ENCODE measurements at regions not wholly inside any gene's neighbourhood (a gene's known extent, or its start where the extent isn't known, plus 50 kb on each side); places are given as distances from the start of the nearest gene placed in this dataset.

- no peaks in the 10 kb centered on the region for H3K27me3 Mint-ChIP-seq (ENCODE audit: insufficient read depth)
- H3K36me3 Mint-ChIP-seq (ENCODE audit: low read depth): no peaks in the 10 kb centered on the region
- no peak for DNase-seq (ENCODE audit: low spot score)
- no peak overlapping the region for H3K27ac Mint-ChIP-seq
- H3K4me3 Mint-ChIP-seq: no peak overlapping the region
- intact Hi-C loops (cut with micrococcal nuclease): no loop called here
- no peaks in the 10 kb centered on the region for H3K4me1 Mint-ChIP-seq (ENCODE audit: low read depth)
- no peaks in the 10 kb centered on the region for H3K9me3 Mint-ChIP-seq
These were observed 106.9 kb downstream of the GATA6 start for GRCh38 chr18:22276334-22276713.

GRCh38 chr18:22275706-22276333, 106.4 kb downstream of the GATA6 start:
- no peak for DNase-seq (ENCODE audit: low spot score)
- Mint-ChIP-seq H3K4me3 (no peak overlapping the region), H3K4me1 (ENCODE audit: low read depth) (no peaks in the 10 kb centered on the region), H3K36me3 (ENCODE audit: low read depth) (no peaks in the 10 kb centered on the region), H3K27me3 (ENCODE audit: insufficient read depth) (no peaks in the 10 kb centered on the region), H3K9me3 (no peaks in the 10 kb centered on the region), H3K27ac (no peak overlapping the region)
- intact Hi-C loops (cut with micrococcal nuclease): no loop called here

GRCh38 chr18:22273101-22274039, 104.0 kb downstream of the GATA6 start:
- Mint-ChIP-seq H3K27ac (no peak overlapping the region), H3K9me3 (no peaks in the 10 kb centered on the region), H3K36me3 (ENCODE audit: low read depth) (no peaks in the 10 kb centered on the region), H3K27me3 (ENCODE audit: insufficient read depth) (no peaks in the 10 kb centered on the region), H3K4me3 (no peak overlapping the region), H3K4me1 (ENCODE audit: low read depth) (no peaks in the 10 kb centered on the region)
- intact Hi-C loops (cut with micrococcal nuclease): no loop called here
- no peak for DNase-seq (ENCODE audit: low spot score)

GRCh38 chr18:22272242-22272641, 102.9 kb downstream of the GATA6 start:
- Mint-ChIP-seq H3K4me1 (ENCODE audit: low read depth) (no peaks in the 10 kb centered on the region), H3K27ac (no peak overlapping the region), H3K36me3 (ENCODE audit: low read depth) (no peaks in the 10 kb centered on the region), H3K4me3 (no peak overlapping the region), H3K9me3 (no peaks in the 10 kb centered on the region), H3K27me3 (ENCODE audit: insufficient read depth) (no peaks in the 10 kb centered on the region)
- intact Hi-C loops (cut with micrococcal nuclease): no loop called here
- DNase-seq (ENCODE audit: low spot score): no peak

- Mint-ChIP-seq H3K27ac (no peak overlapping the region), H3K9me3 (no peaks in the 10 kb centered on the region), H3K27me3 (ENCODE audit: insufficient read depth) (no peaks in the 10 kb centered on the region), H3K4me1 (ENCODE audit: low read depth) (no peaks in the 10 kb centered on the region), H3K36me3 (ENCODE audit: low read depth) (no peaks in the 10 kb centered on the region), H3K4me3 (no peak overlapping the region)
- no peak for DNase-seq (ENCODE audit: low spot score)
- intact Hi-C loops (cut with micrococcal nuclease): no loop called here
These were observed 101.6 kb downstream of the GATA6 start for GRCh38 chr18:22271030-22271429.

- intact Hi-C loops (cut with micrococcal nuclease): no loop called here
- Mint-ChIP-seq H3K36me3 (ENCODE audit: low read depth) (no peaks in the 10 kb centered on the region), H3K27ac (no peak overlapping the region), H3K27me3 (ENCODE audit: insufficient read depth) (no peaks in the 10 kb centered on the region), H3K4me1 (ENCODE audit: low read depth) (no peaks in the 10 kb centered on the region), H3K4me3 (no peak overlapping the region), H3K9me3 (no peaks in the 10 kb centered on the region)
- DNase-seq (ENCODE audit: low spot score): no peak
These were observed 99.3 kb downstream of the GATA6 start for GRCh38 chr18:22268641-22269128.

- no peaks in the 10 kb centered on the region for H3K36me3 Mint-ChIP-seq (ENCODE audit: low read depth)
- intact Hi-C loops (cut with micrococcal nuclease): no loop called here
- peaks cover 5% of the 10 kb centered on the region for H3K9me3 Mint-ChIP-seq
These were observed 98.3 kb downstream of the GATA6 start for GRCh38 chr18:22267697-22268096.

GRCh38 chr18:22267225-22267624, 97.8 kb downstream of the GATA6 start:
- Mint-ChIP-seq H3K4me3 (no peak overlapping the region), H3K27ac (no peak overlapping the region)

More at GRCh38 chr18:22267697-22268096, 98.3 kb downstream of the GATA6 start:
- no peaks in the 10 kb centered on the region for H3K27me3 Mint-ChIP-seq (ENCODE audit: insufficient read depth)
- no peak overlapping the region for H3K4me3 Mint-ChIP-seq
- DNase-seq (ENCODE audit: low spot score): no peak
- no peaks in the 10 kb centered on the region for H3K4me1 Mint-ChIP-seq (ENCODE audit: low read depth)
- H3K27ac Mint-ChIP-seq: no peak overlapping the region

GRCh38 chr18:22265838-22266237, 96.4 kb downstream of the GATA6 start:
- DNase-seq (ENCODE audit: low spot score): no peak
- Mint-ChIP-seq H3K9me3 (peaks cover 10% of the 10 kb centered on the region), H3K27ac (no peak overlapping the region), H3K27me3 (ENCODE audit: insufficient read depth) (no peaks in the 10 kb centered on the region), H3K36me3 (ENCODE audit: low read depth) (no peaks in the 10 kb centered on the region), H3K4me1 (ENCODE audit: low read depth) (no peaks in the 10 kb centered on the region), H3K4me3 (no peak overlapping the region)
- intact Hi-C loops (cut with micrococcal nuclease): no loop called here

More at GRCh38 chr18:22267225-22267624, 97.8 kb downstream of the GATA6 start:
- H3K9me3 Mint-ChIP-seq: peaks cover 10% of the 10 kb centered on the region
- no peaks in the 10 kb centered on the region for H3K4me1 Mint-ChIP-seq (ENCODE audit: low read depth)
- intact Hi-C loops (cut with micrococcal nuclease): no loop called here
- H3K27me3 Mint-ChIP-seq (ENCODE audit: insufficient read depth): no peaks in the 10 kb centered on the region
- no peak for DNase-seq (ENCODE audit: low spot score)
- no peaks in the 10 kb centered on the region for H3K36me3 Mint-ChIP-seq (ENCODE audit: low read depth)

- Mint-ChIP-seq H3K9me3 (peaks cover 10% of the 10 kb centered on the region), H3K36me3 (ENCODE audit: low read depth) (no peaks in the 10 kb centered on the region), H3K4me1 (ENCODE audit: low read depth) (no peaks in the 10 kb centered on the region), H3K27ac (no peak overlapping the region), H3K27me3 (ENCODE audit: insufficient read depth) (no peaks in the 10 kb centered on the region), H3K4me3 (no peak overlapping the region)
- intact Hi-C loops (cut with micrococcal nuclease): no loop called here
- no peak for DNase-seq (ENCODE audit: low spot score)
These were observed 90.9 kb downstream of the GATA6 start for GRCh38 chr18:22260208-22260820.

GRCh38 chr18:22257022-22257543, 87.7 kb downstream of the GATA6 start:
- Mint-ChIP-seq H3K27me3 (ENCODE audit: insufficient read depth) (no peaks in the 10 kb centered on the region), H3K27ac (no peak overlapping the region), H3K9me3 (no peaks in the 10 kb centered on the region), H3K4me3 (no peak overlapping the region), H3K4me1 (ENCODE audit: low read depth) (no peaks in the 10 kb centered on the region), H3K36me3 (ENCODE audit: low read depth) (no peaks in the 10 kb centered on the region)
- intact Hi-C loops (cut with micrococcal nuclease): no loop called here
- no peak for DNase-seq (ENCODE audit: low spot score)

GRCh38 chr18:22254088-22254487, 84.7 kb downstream of the GATA6 start:
- no peaks in the 10 kb centered on the region for H3K9me3 Mint-ChIP-seq
- no peak overlapping the region for H3K27ac Mint-ChIP-seq
- H3K36me3 Mint-ChIP-seq (ENCODE audit: low read depth): no peaks in the 10 kb centered on the region
- no peak overlapping the region for H3K4me3 Mint-ChIP-seq
- no peaks in the 10 kb centered on the region for H3K4me1 Mint-ChIP-seq (ENCODE audit: low read depth)
- intact Hi-C loops (cut with micrococcal nuclease): no loop called here
- no peaks in the 10 kb centered on the region for H3K27me3 Mint-ChIP-seq (ENCODE audit: insufficient read depth)
- DNase-seq (ENCODE audit: low spot score): no peak

- DNase-seq (ENCODE audit: low spot score): no peak
- Mint-ChIP-seq H3K4me1 (ENCODE audit: low read depth) (no peaks in the 10 kb centered on the region), H3K9me3 (no peaks in the 10 kb centered on the region), H3K27ac (no peak overlapping the region), H3K36me3 (ENCODE audit: low read depth) (no peaks in the 10 kb centered on the region), H3K4me3 (no peak overlapping the region), H3K27me3 (ENCODE audit: insufficient read depth) (no peaks in the 10 kb centered on the region)
- intact Hi-C loops (cut with micrococcal nuclease): no loop called here
These were observed 84.3 kb downstream of the GATA6 start for GRCh38 chr18:22253676-22254075.
